Skeletal muscle satellite cell (primary cell): ENCODE measurements at regions not wholly inside any gene's neighbourhood (a gene's known extent, or its start where the extent isn't known, plus 50 kb on each side); places are given as distances from the start of the nearest gene placed in this dataset.

Source experiments
- H3K27me3 ChIP-seq: 2 replicates; pipeline ENCODE4 v1.7.0; 2013; ENCODE audit warnings: low read length; ENCODE audit not compliant: control insufficient read depth, insufficient read depth
- H3K36me3 ChIP-seq: 2 replicates; pipeline ENCODE4 v1.7.0; 2013; ENCODE audit warnings: mild to moderate bottlenecking, control low read depth, low read length; ENCODE audit not compliant: insufficient read depth
- H3K4me1 ChIP-seq: 2 replicates; pipeline ENCODE4 v1.7.0; 2013; ENCODE audit warnings: low read length; ENCODE audit not compliant: control insufficient read depth, insufficient read depth
- H3K4me2 ChIP-seq: 2 replicates; pipeline ENCODE4 v1.7.0; 2013; ENCODE audit warnings: mild to moderate bottlenecking, low read length
- H3K4me3 ChIP-seq: 2 replicates; pipeline ENCODE4 v1.7.0; 2013; ENCODE audit warnings: low read length
- H3K9ac ChIP-seq: 2 replicates; pipeline ENCODE4 v1.7.0; 2013; ENCODE audit warnings: mild to moderate bottlenecking, low read depth, low read length, moderate library complexity
- H3K9me3 ChIP-seq: replicated peaks from 2 replicates; pipeline ENCODE4 v1.7.0; 2013; ENCODE audit warnings: mild to moderate bottlenecking, control low read depth, low read length

- Histone ChIP-seq H3K9ac (no peak overlapping the region), H3K4me2 (no peak overlapping the region), H3K4me1 (no peaks in the 10 kb centered on the region), H3K4me3 (no peak overlapping the region), H3K9me3 (no peaks in the 10 kb centered on the region), H3K27me3 (no peaks in the 10 kb centered on the region), H3K36me3 (no peaks in the 10 kb centered on the region)
Measured at GRCh38 chr11:115891581-115891980, 387.4 kb upstream of the CADM1 start.

- Histone ChIP-seq H3K4me1 (no peaks in the 10 kb centered on the region), H3K4me2 (no peak overlapping the region), H3K36me3 (no peaks in the 10 kb centered on the region), H3K4me3 (no peak overlapping the region), H3K27me3 (no peaks in the 10 kb centered on the region), H3K9me3 (no peaks in the 10 kb centered on the region), H3K9ac (no peak overlapping the region)
Measured at GRCh38 chr11:115890500-115890899, 386.3 kb upstream of the CADM1 start.

GRCh38 chr11:115889712-115890111 is 385.5 kb upstream of the CADM1 start:
- H3K4me1 ChIP-seq = no peaks in the 10 kb centered on the region
- peaks cover 2% of the 10 kb centered on the region for H3K9me3 ChIP-seq
- no peak overlapping the region for H3K4me2 ChIP-seq
- H3K36me3 ChIP-seq = no peaks in the 10 kb centered on the region
- H3K9ac ChIP-seq = no peak overlapping the region
- H3K4me3 ChIP-seq = no peak overlapping the region
- H3K27me3 ChIP-seq = no peaks in the 10 kb centered on the region

GRCh38 chr11:115887727-115888126 is 383.5 kb upstream of the CADM1 start:
- Histone ChIP-seq H3K9me3 (peaks cover 3% of the 10 kb centered on the region), H3K9ac (no peak overlapping the region), H3K4me3 (no peak overlapping the region), H3K27me3 (no peaks in the 10 kb centered on the region), H3K36me3 (no peaks in the 10 kb centered on the region), H3K4me1 (no peaks in the 10 kb centered on the region), H3K4me2 (no peak overlapping the region)

GRCh38 chr11:115887316-115887715 is 383.1 kb upstream of the CADM1 start:
- Histone ChIP-seq H3K27me3 (no peaks in the 10 kb centered on the region), H3K4me3 (no peak overlapping the region)

GRCh38 chr11:115886422-115886733 is 382.2 kb upstream of the CADM1 start:
- Histone ChIP-seq H3K4me3 (no peak overlapping the region), H3K4me1 (no peaks in the 10 kb centered on the region), H3K27me3 (no peaks in the 10 kb centered on the region), H3K4me2 (no peak overlapping the region), H3K36me3 (no peaks in the 10 kb centered on the region), H3K9ac (no peak overlapping the region), H3K9me3 (peaks cover 3% of the 10 kb centered on the region)

More at GRCh38 chr11:115887316-115887715, 383.1 kb upstream of the CADM1 start:
- Histone ChIP-seq H3K36me3 (no peaks in the 10 kb centered on the region), H3K4me2 (no peak overlapping the region), H3K9ac (no peak overlapping the region), H3K9me3 (peaks cover 3% of the 10 kb centered on the region), H3K4me1 (no peaks in the 10 kb centered on the region)

- H3K9ac ChIP-seq = no peak overlapping the region
- no peaks in the 10 kb centered on the region for H3K36me3 ChIP-seq
- H3K27me3 ChIP-seq = no peaks in the 10 kb centered on the region
- H3K9me3 ChIP-seq = peaks cover 3% of the 10 kb centered on the region
- H3K4me1 ChIP-seq = no peaks in the 10 kb centered on the region
- H3K4me2 ChIP-seq = no peak overlapping the region
- no peak overlapping the region for H3K4me3 ChIP-seq
Measured at GRCh38 chr11:115885535-115886421, 381.6 kb upstream of the CADM1 start.

GRCh38 chr11:115884800-115885534 is 380.8 kb upstream of the CADM1 start:
- H3K36me3 ChIP-seq = no peaks in the 10 kb centered on the region
- H3K9me3 ChIP-seq = peaks cover 3% of the 10 kb centered on the region
- no peaks in the 10 kb centered on the region for H3K4me1 ChIP-seq
- no peak overlapping the region for H3K4me2 ChIP-seq
- H3K27me3 ChIP-seq = no peaks in the 10 kb centered on the region
- no peak overlapping the region for H3K4me3 ChIP-seq
- no peak overlapping the region for H3K9ac ChIP-seq

GRCh38 chr11:115874843-115875242 is 370.6 kb upstream of the CADM1 start:
- H3K9ac ChIP-seq = no peak overlapping the region
- no peaks in the 10 kb centered on the region for H3K4me1 ChIP-seq
- H3K36me3 ChIP-seq = no peaks in the 10 kb centered on the region
- H3K4me3 ChIP-seq = no peak overlapping the region
- peaks cover 4% of the 10 kb centered on the region for H3K9me3 ChIP-seq
- no peaks in the 10 kb centered on the region for H3K27me3 ChIP-seq
- H3K4me2 ChIP-seq = no peak overlapping the region

GRCh38 chr11:115873813-115874212 is 369.6 kb upstream of the CADM1 start:
- H3K4me3 ChIP-seq = no peak overlapping the region
- H3K9me3 ChIP-seq = peaks cover 4% of the 10 kb centered on the region
- H3K4me2 ChIP-seq = no peak overlapping the region
- no peaks in the 10 kb centered on the region for H3K4me1 ChIP-seq
- H3K36me3 ChIP-seq = no peaks in the 10 kb centered on the region
- H3K9ac ChIP-seq = no peak overlapping the region
- no peaks in the 10 kb centered on the region for H3K27me3 ChIP-seq

GRCh38 chr11:115872416-115872815 is 368.2 kb upstream of the CADM1 start:
- no peak overlapping the region for H3K4me3 ChIP-seq
- no peaks in the 10 kb centered on the region for H3K36me3 ChIP-seq
- H3K27me3 ChIP-seq = no peaks in the 10 kb centered on the region
- H3K4me2 ChIP-seq = no peak overlapping the region
- H3K4me1 ChIP-seq = no peaks in the 10 kb centered on the region
- peaks cover 4% of the 10 kb centered on the region for H3K9me3 ChIP-seq
- H3K9ac ChIP-seq = no peak overlapping the region
